ENCODE measurements at regions not wholly inside any gene's neighbourhood (a gene's known extent, or its start where the extent isn't known, plus 50 kb on each side); places are given as distances from the start of the nearest gene placed in this dataset.

DNA sequence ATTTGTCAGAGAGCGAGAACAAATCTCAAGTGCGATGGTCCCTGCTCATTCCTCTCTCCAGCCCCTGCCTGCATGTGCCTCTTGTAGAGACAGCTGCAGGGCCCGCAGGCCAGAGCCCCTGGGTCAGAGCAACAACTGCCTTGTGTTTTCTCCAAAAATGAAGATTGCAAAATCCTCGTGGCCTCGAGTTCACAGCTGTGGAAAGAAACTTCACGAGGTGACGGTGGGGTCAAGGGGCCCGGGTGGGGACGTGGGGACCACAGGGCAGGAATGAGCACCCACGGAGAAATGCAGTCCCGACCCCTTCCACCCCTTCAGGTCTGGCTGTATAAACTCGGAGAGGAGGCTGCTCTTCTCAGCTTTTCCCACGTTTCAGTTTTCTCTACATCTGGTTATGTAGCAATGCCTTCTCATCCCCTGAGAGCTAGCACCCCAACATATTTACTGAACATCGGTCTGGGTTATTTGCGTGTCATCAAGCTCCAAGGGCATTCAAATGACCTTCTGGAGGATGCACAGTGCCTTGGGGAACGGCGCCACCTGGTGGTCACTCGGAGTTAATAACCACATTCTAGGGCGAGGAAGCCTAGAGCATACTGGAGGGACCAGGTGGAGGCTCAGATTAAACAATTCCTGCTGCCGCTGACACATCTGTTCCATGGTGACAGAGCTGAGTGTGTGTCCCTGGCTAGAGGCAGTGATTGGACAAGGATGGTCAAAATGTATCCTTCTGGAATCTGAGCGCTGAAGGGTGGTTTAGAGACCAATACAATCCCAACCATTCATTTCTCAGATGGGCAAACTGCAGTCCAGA lies 91.4 kb upstream of the CYRIA start:
- no peak overlapping the region for H3K4me2 ChIP-seq (ENCODE audit: control insufficient read depth, insufficient read depth)
- peaks cover 6% of the 10 kb centered on the region in 2 experiments; a peak in 3 of 4 replicates for H3K27me3 ChIP-seq (replicated peaks in 1 of 2; ENCODE audit: control insufficient read depth in 2 of 2, insufficient read depth in 2 of 2, low read length in 1 of 2)
- H3K79me2 ChIP-seq (ENCODE audit: control insufficient read depth, insufficient read depth, low read length) = no peaks in the 10 kb centered on the region
- ChIA-PET POLR2A (interaction anchor here (0.6 to 1.0 kb wide), 3 partner anchors 10 to 205 kb away, joined by 4 to 8 read pairs (median 4); no protein-coding TSS in a partner anchor), SMC1A (ENCODE audit: uncharacterized antibody, unreplicated experiment) (interaction anchor here (0.5 to 4.6 kb wide), 30 partner anchors 10 to 239 kb away, joined by 3 to 65 read pairs (median 4); no protein-coding TSS in a partner anchor), RAD21 (ENCODE audit: unreplicated experiment) (interaction anchor here (0.8 to 6.1 kb wide), 26 partner anchors 21 to 231 kb away, joined by 3 to 59 read pairs (median 4); no protein-coding TSS in a partner anchor), CTCF (interaction anchor here (0.6 to 7.7 kb wide), 35 partner anchors 13 to 553 kb away, joined by 3 to 109 read pairs (median 4); no protein-coding TSS in a partner anchor)
- no peaks in the 10 kb centered on the region for H4K20me1 ChIP-seq (ENCODE audit: control insufficient read depth, insufficient read depth)
- intact Hi-C loops (cut with micrococcal nuclease; ENCODE audit: unreplicated experiment) (loop anchor here (1.0 to 2.0 kb wide), 3 partner anchors 144 to 230 kb away; no protein-coding TSS in a partner anchor), in situ Hi-C loops (cut with MboI) (loop anchor here (5.0 to 25.0 kb wide), 3 partner anchors 145 to 1112 kb away; partner anchors contain the start of gene MYCN)
- no peak overlapping the region for H2AFZ ChIP-seq (ENCODE audit: control insufficient read depth, low read depth, low read length)
- H3K9ac ChIP-seq (ENCODE audit: control insufficient read depth, insufficient read depth, low read length) = no peak overlapping the region
- DNase-seq (ENCODE audit: low read depth, low spot score) (peak; percentile 26), FAIRE-seq (peak; percentile 99), ATAC-seq (peak; percentile 99)
- BruUV-seq (replicated peaks) = no TSS peak
- no peaks in the 10 kb centered on the region for H3K9me3 ChIP-seq (replicated peaks; ENCODE audit: control insufficient read depth, insufficient read depth, low read length)
- WGBS (ENCODE audit: insufficient coverage, insufficient replicate concordance, low lambda C conversion rate, missing lambda C conversion rate) = 15% methylated on average over 21 of the region's 21 CpGs
- no peaks in the 10 kb centered on the region for H3K36me3 ChIP-seq (ENCODE audit: control insufficient read depth in 2 of 2, insufficient read depth in 2 of 2, low read length in 1 of 2)
- H3K4me1 ChIP-seq (ENCODE audit: control insufficient read depth, insufficient read depth, low read length) = no peaks in the 10 kb centered on the region
- H3K4me3 ChIP-seq = no peak overlapping the region
- no peak overlapping the region for H3K27ac ChIP-seq (ENCODE audit: control insufficient read depth, insufficient read depth)
- TF ChIP-seq STAT1 (conservative IDR thresholded peaks at IDR 0.05) = no peak
- TF ChIP-seq ESRRA (IDR thresholded peaks at IDR 0.05; ENCODE audit: low read length) = peak; percentile 100
- peak; percentile 12 for TF ChIP-seq RELA (IDR thresholded peaks at IDR 0.05; ENCODE audit: borderline replicate concordance, partially characterized antibody)
- TF ChIP-seq CBFB (IDR thresholded peaks at IDR 0.05; ENCODE audit: low read depth) = peak; percentile 68; the same call in 1 of the 2 replicates
- TF ChIP-seq, protein P1, sequence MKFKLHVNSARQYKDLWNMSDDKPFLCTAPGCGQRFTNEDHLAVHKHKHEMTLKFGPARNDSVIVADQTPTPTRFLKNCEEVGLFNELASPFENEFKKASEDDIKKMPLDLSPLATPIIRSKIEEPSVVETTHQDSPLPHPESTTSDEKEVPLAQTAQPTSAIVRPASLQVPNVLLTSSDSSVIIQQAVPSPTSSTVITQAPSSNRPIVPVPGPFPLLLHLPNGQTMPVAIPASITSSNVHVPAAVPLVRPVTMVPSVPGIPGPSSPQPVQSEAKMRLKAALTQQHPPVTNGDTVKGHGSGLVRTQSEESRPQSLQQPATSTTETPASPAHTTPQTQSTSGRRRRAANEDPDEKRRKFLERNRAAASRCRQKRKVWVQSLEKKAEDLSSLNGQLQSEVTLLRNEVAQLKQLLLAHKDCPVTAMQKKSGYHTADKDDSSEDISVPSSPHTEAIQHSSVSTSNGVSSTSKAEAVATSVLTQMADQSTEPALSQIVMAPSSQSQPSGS (IDR thresholded peaks at IDR 0.05; ENCODE audit: low read length) = no peak
- 0 out of 2 replicates have a peak, but pooled peaks have one; percentile 32 for TF ChIP-seq SMARCA5 (IDR thresholded peaks at IDR 0.05)
- TF ChIP-seq POU2F2 (IDR thresholded peaks at IDR 0.05; ENCODE audit: borderline replicate concordance, low read depth, low read length) = peak; percentile 34; the same call in 1 of the 3 replicates
- peak; percentile 99 for TF ChIP-seq RAD21 (IDR thresholded peaks at IDR 0.05; ENCODE audit: insufficient read depth, low read depth, low read length)
- TF ChIP-seq, protein P2, sequence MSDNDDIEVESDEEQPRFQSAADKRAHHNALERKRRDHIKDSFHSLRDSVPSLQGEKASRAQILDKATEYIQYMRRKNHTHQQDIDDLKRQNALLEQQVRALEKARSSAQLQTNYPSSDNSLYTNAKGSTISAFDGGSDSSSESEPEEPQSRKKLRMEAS (IDR thresholded peaks at IDR 0.05; ENCODE audit: low read depth, low read length) = no peak
- peak; percentile 68 for TF ChIP-seq YY1 (IDR thresholded peaks at IDR 0.05; ENCODE audit: low read depth, low read length)
- peak; percentile 82 for TF ChIP-seq NR2F1 (conservative IDR thresholded peaks at IDR 0.05)
- 0 out of 2 replicates have a peak, but pooled peaks have one; percentile 33 for TF ChIP-seq ZNF207 (IDR thresholded peaks at IDR 0.05; ENCODE audit: borderline replicate concordance)
- TF ChIP-seq, protein P3, sequence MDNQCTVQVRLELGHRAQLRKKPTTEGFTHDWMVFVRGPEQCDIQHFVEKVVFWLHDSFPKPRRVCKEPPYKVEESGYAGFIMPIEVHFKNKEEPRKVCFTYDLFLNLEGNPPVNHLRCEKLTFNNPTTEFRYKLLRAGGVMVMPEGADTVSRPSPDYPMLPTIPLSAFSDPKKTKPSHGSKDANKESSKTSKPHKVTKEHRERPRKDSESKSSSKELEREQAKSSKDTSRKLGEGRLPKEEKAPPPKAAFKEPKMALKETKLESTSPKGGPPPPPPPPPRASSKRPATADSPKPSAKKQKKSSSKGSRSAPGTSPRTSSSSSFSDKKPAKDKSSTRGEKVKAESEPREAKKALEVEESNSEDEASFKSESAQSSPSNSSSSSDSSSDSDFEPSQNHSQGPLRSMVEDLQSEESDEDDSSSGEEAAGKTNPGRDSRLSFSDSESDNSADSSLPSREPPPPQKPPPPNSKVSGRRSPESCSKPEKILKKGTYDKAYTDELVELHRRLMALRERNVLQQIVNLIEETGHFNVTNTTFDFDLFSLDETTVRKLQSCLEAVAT (IDR thresholded peaks at IDR 0.05) = no peak
- TF ChIP-seq, protein P4, sequence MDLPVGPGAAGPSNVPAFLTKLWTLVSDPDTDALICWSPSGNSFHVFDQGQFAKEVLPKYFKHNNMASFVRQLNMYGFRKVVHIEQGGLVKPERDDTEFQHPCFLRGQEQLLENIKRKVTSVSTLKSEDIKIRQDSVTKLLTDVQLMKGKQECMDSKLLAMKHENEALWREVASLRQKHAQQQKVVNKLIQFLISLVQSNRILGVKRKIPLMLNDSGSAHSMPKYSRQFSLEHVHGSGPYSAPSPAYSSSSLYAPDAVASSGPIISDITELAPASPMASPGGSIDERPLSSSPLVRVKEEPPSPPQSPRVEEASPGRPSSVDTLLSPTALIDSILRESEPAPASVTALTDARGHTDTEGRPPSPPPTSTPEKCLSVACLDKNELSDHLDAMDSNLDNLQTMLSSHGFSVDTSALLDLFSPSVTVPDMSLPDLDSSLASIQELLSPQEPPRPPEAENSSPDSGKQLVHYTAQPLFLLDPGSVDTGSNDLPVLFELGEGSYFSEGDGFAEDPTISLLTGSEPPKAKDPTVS (IDR thresholded peaks at IDR 0.05; ENCODE audit: low read depth, low read length) = no peak
- TF ChIP-seq SMAD5 (IDR thresholded peaks at IDR 0.05; ENCODE audit: low read depth) = no peak
- TF ChIP-seq, protein P5, sequence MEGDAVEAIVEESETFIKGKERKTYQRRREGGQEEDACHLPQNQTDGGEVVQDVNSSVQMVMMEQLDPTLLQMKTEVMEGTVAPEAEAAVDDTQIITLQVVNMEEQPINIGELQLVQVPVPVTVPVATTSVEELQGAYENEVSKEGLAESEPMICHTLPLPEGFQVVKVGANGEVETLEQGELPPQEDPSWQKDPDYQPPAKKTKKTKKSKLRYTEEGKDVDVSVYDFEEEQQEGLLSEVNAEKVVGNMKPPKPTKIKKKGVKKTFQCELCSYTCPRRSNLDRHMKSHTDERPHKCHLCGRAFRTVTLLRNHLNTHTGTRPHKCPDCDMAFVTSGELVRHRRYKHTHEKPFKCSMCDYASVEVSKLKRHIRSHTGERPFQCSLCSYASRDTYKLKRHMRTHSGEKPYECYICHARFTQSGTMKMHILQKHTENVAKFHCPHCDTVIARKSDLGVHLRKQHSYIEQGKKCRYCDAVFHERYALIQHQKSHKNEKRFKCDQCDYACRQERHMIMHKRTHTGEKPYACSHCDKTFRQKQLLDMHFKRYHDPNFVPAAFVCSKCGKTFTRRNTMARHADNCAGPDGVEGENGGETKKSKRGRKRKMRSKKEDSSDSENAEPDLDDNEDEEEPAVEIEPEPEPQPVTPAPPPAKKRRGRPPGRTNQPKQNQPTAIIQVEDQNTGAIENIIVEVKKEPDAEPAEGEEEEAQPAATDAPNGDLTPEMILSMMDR (IDR thresholded peaks at IDR 0.05 in 2 of 3, conservative IDR thresholded peaks at IDR 0.05 in 1 of 3; ENCODE audit: control insufficient read depth in 2 of 3, extremely low read depth in 1 of 3, insufficient read depth in 1 of 3, low read depth in 3 of 3, low read length in 3 of 3) = peak; percentile 76 to 95 (median 76)
- peak; percentile 41; the same call in 1 of the 2 replicates for TF ChIP-seq LARP7 (IDR thresholded peaks at IDR 0.05)
